Stimulated activated CD4-positive, alpha-beta T cell treated with anti-CD3 and anti-CD28 coated beads, Interleukin-12 subunit alpha, Interleukin-12 subunit beta, amount 100 ng/mL, for 4 hours (primary cell): ENCODE measurements at regions not wholly inside any gene's neighbourhood (a gene's known extent, or its start where the extent isn't known, plus 50 kb on each side); places are given as distances from the start of the nearest gene placed in this dataset.
"Not testable (repeated sequence)": the region's sequence is repeated elsewhere in the genome, so short reads cannot be mapped to it uniquely, and the experiment has no call there.

Experiments used
- DNase-seq: peaks from one replicate; pipeline ENCODE4 v3.0.0-alpha.2; 2020

- DNase-seq: no peak
These were observed 89.0 kb upstream of the NOX3 start for GRCh38 chr6:155544677-155545076.

- DNase-seq: no peak
These were observed 87.7 kb upstream of the NOX3 start for GRCh38 chr6:155543166-155543847.

- no peak for DNase-seq
These were observed 86.4 kb upstream of the NOX3 start for GRCh38 chr6:155542036-155542435.

- DNase-seq: no peak
These were observed 83.2 kb upstream of the NOX3 start for GRCh38 chr6:155538708-155539390.

- no peak for DNase-seq
These were observed 79.0 kb upstream of the NOX3 start for GRCh38 chr6:155534678-155535077.

- DNase-seq: no peak
These were observed 74.7 kb upstream of the NOX3 start for GRCh38 chr6:155530219-155530834.

GRCh38 chr6:155529814-155530213 is 74.2 kb upstream of the NOX3 start:
- not testable (repeated sequence) for DNase-seq

DNA sequence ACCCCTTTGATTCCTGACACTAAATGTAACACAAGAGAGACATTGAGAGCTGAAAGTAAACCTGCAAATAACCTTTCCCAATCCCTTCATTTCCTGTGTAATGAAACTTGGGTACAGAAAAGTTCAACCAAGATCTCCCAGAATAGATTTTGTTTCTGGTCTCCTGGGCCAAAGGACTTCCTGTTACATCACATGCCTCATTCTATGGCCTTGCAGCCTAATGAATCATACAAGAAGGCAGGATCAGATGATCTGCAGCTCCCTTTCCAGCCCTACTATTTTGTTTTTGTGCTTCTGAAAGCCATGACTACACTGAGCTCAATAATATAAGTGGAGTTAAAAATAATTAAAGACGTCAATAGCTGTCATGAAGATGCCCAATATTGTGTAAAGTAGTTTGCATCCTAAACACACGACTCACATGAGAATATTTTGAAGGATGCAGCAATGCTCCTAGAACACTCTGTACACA is 73.4 kb upstream of the NOX3 start:
- DNase-seq: no peak

DNA sequence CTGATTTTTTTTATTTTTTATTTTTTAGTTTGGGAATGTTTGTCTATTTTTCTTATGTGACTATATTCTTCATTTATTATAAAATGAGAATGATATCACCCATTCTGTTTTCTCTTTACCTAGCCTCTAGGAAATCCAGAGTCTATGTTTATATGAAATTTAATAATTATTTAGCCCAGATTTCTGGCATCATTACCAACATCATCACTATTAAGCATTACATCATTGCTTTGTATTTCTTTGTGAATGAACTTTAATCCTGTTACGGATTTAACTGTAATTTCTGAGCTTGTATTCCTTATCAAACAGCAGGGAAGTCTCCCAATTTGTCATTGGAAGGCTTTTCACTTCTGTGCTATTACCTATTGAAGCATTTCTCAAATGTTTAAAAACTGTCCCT is 72.7 kb upstream of the NOX3 start:
- DNase-seq: no peak

DNA sequence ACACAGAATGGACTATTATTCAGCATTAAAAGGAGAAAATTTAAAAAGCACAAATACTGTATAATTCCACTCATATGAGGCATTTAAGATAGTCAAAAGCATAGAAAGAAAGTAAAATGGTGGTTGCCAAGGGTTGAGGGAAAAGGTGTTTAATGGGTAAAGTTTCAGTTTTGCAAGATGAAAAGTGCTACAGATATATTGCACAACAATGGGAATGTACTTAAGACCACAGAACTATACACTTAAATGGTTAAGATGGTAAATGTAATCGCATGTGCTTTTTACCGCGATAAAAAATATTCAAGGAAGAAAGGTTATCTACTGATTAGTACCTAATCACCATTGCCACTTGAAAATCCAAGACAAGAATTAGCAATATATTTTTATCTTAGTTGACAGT is 71.8 kb upstream of the NOX3 start:
- no peak for DNase-seq

DNA sequence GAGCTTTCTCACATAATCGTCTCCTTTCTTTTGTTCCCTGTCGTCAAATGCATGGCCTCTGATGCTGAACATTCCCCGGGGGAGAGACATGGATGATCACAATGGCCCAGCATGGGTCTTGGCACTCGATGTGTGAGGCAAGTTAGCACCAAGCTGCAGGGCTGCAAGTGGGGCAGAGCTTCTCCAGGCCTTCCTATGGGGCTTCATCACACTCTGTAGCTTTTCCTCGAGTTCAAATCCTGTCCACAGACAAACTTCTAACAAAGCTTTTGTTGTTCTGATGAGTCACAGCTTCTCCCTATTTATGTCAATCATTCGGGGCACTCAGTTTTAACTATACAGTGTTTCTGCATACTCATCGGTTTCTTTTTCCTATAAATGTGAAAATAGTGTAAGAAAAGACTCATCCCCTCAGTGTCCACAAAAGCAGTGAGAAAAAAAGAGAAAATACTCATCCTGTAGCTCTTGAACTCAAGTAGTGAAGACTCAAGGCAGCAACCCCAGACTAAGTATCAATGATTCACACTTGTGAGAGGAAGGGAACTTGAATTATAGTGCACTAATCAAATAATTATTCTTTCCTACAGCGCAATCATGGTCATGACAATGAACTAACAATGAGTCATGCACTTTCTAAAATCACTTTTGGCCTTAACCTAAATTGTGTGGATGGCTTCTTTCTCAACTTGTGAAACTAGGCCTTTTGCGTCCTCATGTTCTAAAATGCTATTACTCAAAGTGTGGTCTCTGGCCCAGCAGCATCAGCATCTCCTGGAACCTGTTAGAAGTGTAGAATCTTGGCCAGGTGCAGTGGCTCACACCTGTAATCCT is 68.4 kb upstream of the NOX3 start:
- DNase-seq: no peak

GRCh38 chr6:155521719-155522118 is 66.1 kb upstream of the NOX3 start:
- no peak for DNase-seq

GRCh38 chr6:155520078-155520477 is 64.4 kb upstream of the NOX3 start:
- no peak for DNase-seq

DNA sequence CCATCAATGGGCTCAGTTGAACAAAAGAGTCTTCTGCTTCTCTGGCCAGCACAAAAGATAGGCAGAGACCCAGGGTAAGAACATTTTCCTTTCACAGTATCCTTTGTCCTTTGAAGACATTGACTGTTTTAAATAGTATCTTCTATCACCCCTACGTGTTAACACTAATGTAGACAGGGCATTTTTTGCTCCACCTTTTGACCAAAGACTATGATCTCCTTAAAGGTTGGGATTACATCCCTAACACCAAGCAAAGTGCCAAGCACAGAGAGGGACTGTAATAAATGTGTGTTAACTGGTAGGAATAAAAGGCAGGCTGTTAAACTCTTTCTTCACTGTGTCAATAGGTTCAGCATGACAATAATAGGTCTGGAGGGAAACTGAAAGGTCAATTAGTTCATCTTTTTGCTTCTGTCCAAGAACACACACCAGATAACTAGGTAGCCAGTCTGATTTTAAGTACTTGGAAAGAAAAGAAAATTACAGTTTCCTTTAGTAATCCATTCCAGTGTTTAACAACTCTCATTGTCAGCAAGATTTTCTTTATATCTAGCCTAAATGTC is 63.6 kb upstream of the NOX3 start:
- DNase-seq: no peak

DNA sequence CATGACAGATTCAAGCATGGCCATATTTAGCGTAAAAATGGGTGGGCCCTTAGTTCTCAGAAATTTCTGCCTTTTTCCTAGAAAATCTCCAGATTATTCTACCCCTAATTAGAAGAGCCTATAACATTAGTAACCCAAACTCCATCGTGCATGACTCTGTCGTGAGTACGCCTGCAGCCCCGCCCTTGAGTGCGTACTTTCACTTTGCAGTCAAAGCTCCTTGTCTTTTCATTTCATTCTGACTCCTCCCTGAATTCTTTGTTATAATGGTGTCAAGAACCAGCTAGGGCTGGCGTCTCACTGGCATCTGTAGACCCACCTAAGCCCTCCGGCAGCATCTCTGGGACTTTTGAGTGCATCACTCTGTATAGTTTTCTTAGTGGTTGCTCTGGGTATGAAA is 61.7 kb upstream of the NOX3 start:
- DNase-seq: no peak

DNA sequence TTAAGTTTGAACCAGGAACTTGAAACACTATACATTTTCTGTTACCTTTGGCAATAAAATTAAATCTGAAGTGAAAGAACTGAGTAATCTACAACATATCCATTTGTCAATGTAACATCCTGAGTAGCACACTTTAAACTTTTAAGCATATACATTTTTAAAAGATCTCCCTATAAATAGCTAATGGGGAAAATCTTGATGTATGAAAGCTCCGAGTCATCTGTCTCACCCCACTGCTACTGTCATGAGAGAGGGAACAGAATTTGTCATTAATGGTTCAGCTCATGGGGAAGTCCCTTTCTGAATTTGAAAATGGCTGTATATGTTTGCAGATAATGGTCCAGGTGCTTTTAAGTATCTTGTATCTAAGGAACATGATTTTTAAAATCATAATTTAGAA is 55.2 kb upstream of the NOX3 start:
- DNase-seq: no peak

DNA sequence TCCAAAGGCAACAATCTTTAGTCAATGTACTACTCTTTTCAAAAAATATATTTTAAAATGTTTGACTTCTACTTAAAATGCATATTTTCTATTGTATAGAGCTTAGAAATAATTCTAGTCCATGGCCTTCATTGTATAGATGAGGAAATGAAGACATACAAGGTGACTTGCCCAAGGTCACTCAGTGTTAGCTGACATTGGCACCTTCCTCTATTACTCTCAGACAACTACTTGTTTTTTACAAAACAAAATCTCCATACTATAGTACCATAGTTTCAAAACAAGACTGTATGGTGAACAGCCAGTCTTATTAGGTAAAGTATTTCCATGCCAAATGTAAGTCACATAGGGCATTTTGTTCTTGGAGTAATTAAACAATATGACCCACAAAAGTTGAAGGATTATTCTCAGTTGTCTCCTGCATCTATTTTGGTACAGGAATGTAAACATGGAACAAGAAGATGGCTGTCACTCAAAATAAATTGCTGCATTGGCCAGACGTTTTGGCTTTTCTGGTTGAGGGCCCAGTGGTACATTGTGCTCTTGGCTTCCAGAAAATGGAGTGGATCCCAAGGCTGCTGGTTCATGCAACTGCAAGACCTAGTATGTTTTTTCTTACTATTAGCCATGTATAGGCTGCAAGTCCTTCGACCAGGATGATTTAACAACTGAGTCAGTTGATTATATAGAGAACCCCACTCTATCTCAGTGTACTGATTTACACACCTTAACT is 54.3 kb upstream of the NOX3 start:
- DNase-seq: no peak

DNA sequence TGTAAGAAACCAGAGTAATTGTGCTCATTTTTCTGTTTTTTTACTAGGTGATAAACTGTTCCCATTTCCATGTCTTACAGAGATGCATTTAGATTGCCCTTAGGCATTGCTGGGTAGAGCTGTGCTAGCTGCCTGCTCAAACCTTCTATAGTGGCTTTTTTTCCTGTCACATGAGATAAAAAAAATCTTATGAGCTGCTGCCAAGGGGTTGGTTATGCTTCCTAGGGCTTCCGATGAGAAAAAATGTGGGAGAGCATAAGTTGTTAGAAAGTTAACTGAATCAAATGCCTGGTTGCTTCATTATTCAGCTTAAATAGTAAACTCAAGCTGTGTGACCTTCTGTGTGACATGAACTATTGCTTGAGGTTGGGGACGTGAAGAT is 50.0 kb upstream of the NOX3 start:
- no peak for DNase-seq
